PC-3 (cell line): ENCODE measurements at regions not wholly inside any gene's neighbourhood (a gene's known extent, or its start where the extent isn't known, plus 50 kb on each side); places are given as distances from the start of the nearest gene placed in this dataset.
"Not testable (repeated sequence)": the region's sequence is repeated elsewhere in the genome, so short reads cannot be mapped to it uniquely, and the experiment has no call there.

ENCODE experiments used
- ATAC-seq: fragments of 200-7000 bp; cut with Tn5 transposase; 2 replicates; pipeline ENCODE4 v1.9.1; 2020; ENCODE audit warnings: mild to moderate bottlenecking, moderate library complexity
- BruUV-seq: library from RNA; stranded (reverse); fragments of 400-500 nt; replicated peaks from 2 replicates; lab custom pipeline; 2021; lab: Mats Ljungman, UMichigan
- CTCF ChIA-PET: fragments of 300-600 bp; sonication (Branson Sonifier 250); formaldehyde crosslinking; loops from one replicate; lab custom pipeline; 2022; ENCODE audit warnings: antibody characterized with exemption; lab: Charles Lee
- POLR2A ChIA-PET: fragments of 300-600 bp; sonication (Branson Sonifier 250); formaldehyde crosslinking; loops from one replicate; lab custom pipeline; 2022; ENCODE audit warnings: antibody characterized with exemption; ENCODE audit not compliant: unreplicated experiment; lab: Charles Lee
- DNase-seq: peaks from one replicate; pipeline ENCODE4 v3.0.0-alpha.2; 2015
- H2AFZ ChIP-seq: fragments of 300-600 bp; sonication (generic); 2 replicates; pipeline ENCODE4 v1.6.0; 2016; ENCODE audit warnings: antibody characterized with exemption, low read length
- H3F3A ChIP-seq: fragments of 300-600 bp; sonication (generic); one replicate; pipeline ENCODE4 v1.6.0; 2017; ENCODE audit warnings: antibody characterized with exemption, low read length, control low read depth, mild to moderate bottlenecking; ENCODE audit not compliant: unreplicated experiment
- H3K27ac ChIP-seq: fragments of 300-600 bp; sonication (generic); 2 replicates; pipeline ENCODE4 v1.5.1; 2016; ENCODE audit warnings: mild to moderate bottlenecking, low read length
- H3K27me3 ChIP-seq: fragments of 300-600 bp; sonication (generic); 2 replicates; pipeline ENCODE4 v1.6.1; 2016; ENCODE audit warnings: low read length, mixed read lengths
- H3K36me3 ChIP-seq: fragments of 300-600 bp; sonication (generic); 2 replicates; pipeline ENCODE4 v1.6.1; 2016; ENCODE audit warnings: low read depth, mixed run types, low read length, mixed read lengths
- H3K4me1 ChIP-seq: fragments of 300-600 bp; sonication (generic); 2 replicates; pipeline ENCODE4 v1.5.1; 2016; ENCODE audit warnings: low read length; ENCODE audit not compliant: insufficient read depth
- H3K4me2 ChIP-seq: fragments of 300-600 bp; sonication (generic); 2 replicates; pipeline ENCODE4 v1.6.0; 2016; ENCODE audit warnings: low read length
- H3K4me3 ChIP-seq: fragments of 300-600 bp; sonication (generic); 2 replicates; pipeline ENCODE4 v1.5.1; 2016; ENCODE audit warnings: mild to moderate bottlenecking, low read length, mixed read lengths
- H3K79me2 ChIP-seq: fragments of 300-600 bp; sonication (generic); 2 replicates; pipeline ENCODE4 v1.6.1; 2017; ENCODE audit warnings: low read length, mixed read lengths
- H3K9ac ChIP-seq: fragments of 300-600 bp; sonication (generic); 2 replicates; pipeline ENCODE4 v1.6.0; 2016; ENCODE audit warnings: mild to moderate bottlenecking, low read length
- H3K9me2 ChIP-seq: fragments of 300-600 bp; sonication (generic); replicated peaks from 2 replicates; pipeline ENCODE4 v1.6.1; 2016; ENCODE audit warnings: mixed run types, low read length, mixed read lengths
- H3K9me3 ChIP-seq: fragments of 300-600 bp; sonication (generic); 2 replicates; pipeline ENCODE4 v1.6.1; 2016; ENCODE audit warnings: low read length, mixed read lengths
- H4K20me1 ChIP-seq: fragments of 300-600 bp; sonication (generic); 2 replicates; pipeline ENCODE4 v1.6.1; 2016; ENCODE audit warnings: low read length, mixed read lengths
- CTCF ChIP-seq: fragments of 300-600 bp; sonication (generic); conservative IDR thresholded peaks from 2 replicates; pipeline ENCODE4 v1.5.1; 2017; ENCODE audit warnings: antibody characterized with exemption, low read depth, mild to moderate bottlenecking, low read length
- EZH2 ChIP-seq: fragments of 300-600 bp; sonication (generic); IDR thresholded peaks from one replicate; pipeline ENCODE4 v1.6.1; 2017; ENCODE audit warnings: antibody characterized with exemption, mild to moderate bottlenecking, low read length; ENCODE audit not compliant: unreplicated experiment
- EZH2phosphoT487 ChIP-seq: fragments of 300-600 bp; sonication (generic); IDR thresholded peaks from 2 replicates; pipeline ENCODE4 v1.6.1; 2018; ENCODE audit warnings: mild to moderate bottlenecking, antibody characterized with exemption, low read length, borderline replicate concordance
- intact Hi-C: fragments of 100-400 bp; cut with micrococcal nuclease; formaldehyde crosslinking; loops from 2 replicates; pipeline ENCODE4 v1.9.0; 2023

- H3K27ac ChIP-seq: no peak overlapping the region
- no peaks in the 10 kb centered on the region for H3F3A ChIP-seq
- ChIA-PET CTCF (interaction anchor here (0.6 kb wide), 1 partner anchor 402 kb away, joined by 3 read pairs; no protein-coding TSS in a partner anchor), POLR2A (no interaction called here)
- no peak overlapping the region for H2AFZ ChIP-seq
- H3K4me1 ChIP-seq: no peaks in the 10 kb centered on the region
- H3K27me3 ChIP-seq: no peaks in the 10 kb centered on the region
- H4K20me1 ChIP-seq: no peaks in the 10 kb centered on the region
- H3K4me2 ChIP-seq: no peak overlapping the region
- no peak overlapping the region for H3K9ac ChIP-seq
- TF ChIP-seq EZH2phosphoT487 (no peak), CTCF (no peak), EZH2 (no peak)
- BruUV-seq: no TSS peak
- H3K9me3 ChIP-seq: no peaks in the 10 kb centered on the region
- H3K9me2 ChIP-seq: no peaks in the 10 kb centered on the region
- H3K79me2 ChIP-seq: no peaks in the 10 kb centered on the region
- intact Hi-C loops: no loop called here
- H3K36me3 ChIP-seq: no peaks in the 10 kb centered on the region
- H3K4me3 ChIP-seq: no peak overlapping the region
- ATAC-seq: no peak
- no peak for DNase-seq
Observed at GRCh38 chr14:97143456-97143855, 346.3 kb downstream of the VRK1 start.

GRCh38 chr14:97148021-97148420 is 350.8 kb downstream of the VRK1 start:
- H3K27me3 ChIP-seq, H3K4me1 ChIP-seq, H3K27ac ChIP-seq, DNase-seq, H4K20me1 ChIP-seq, H3K9me2 ChIP-seq, H3K4me2 ChIP-seq, H3F3A ChIP-seq, BruUV-seq, H3K4me3 ChIP-seq, H3K9me3 ChIP-seq, CTCF ChIA-PET, ATAC-seq, H3K9ac ChIP-seq, H3K36me3 ChIP-seq, H2AFZ ChIP-seq, H3K79me2 ChIP-seq, intact Hi-C loops: not testable (repeated sequence)
- POLR2A ChIA-PET: interaction anchor here (0.6 kb wide), 1 partner anchor 11 kb away, joined by 4 read pairs; no protein-coding TSS in a partner anchor

- H3K9me2 ChIP-seq: no peaks in the 10 kb centered on the region
- no peak for TF ChIP-seq EZH2
- no peak for TF ChIP-seq CTCF
- TF ChIP-seq EZH2phosphoT487: no peak
- H2AFZ ChIP-seq: 0 out of 2 replicates have a peak overlapping the region, but pooled peaks have one; percentile 15
- no peaks in the 10 kb centered on the region for H4K20me1 ChIP-seq
- no peaks in the 10 kb centered on the region for H3K27me3 ChIP-seq
- ATAC-seq (no peak), DNase-seq (no peak)
- ChIA-PET CTCF (no interaction called here), POLR2A (no interaction called here)
- H3K27ac ChIP-seq: no peak overlapping the region
- no peaks in the 10 kb centered on the region for H3K79me2 ChIP-seq
- no peak overlapping the region for H3K9ac ChIP-seq
- no peaks in the 10 kb centered on the region for H3K9me3 ChIP-seq
- H3K36me3 ChIP-seq: no peaks in the 10 kb centered on the region
- H3K4me1 ChIP-seq: peaks cover 7% of the 10 kb centered on the region
- H3F3A ChIP-seq: no peaks in the 10 kb centered on the region
- H3K4me3 ChIP-seq: no peak overlapping the region
- BruUV-seq: no TSS peak
- intact Hi-C loops: no loop called here
- no peak overlapping the region for H3K4me2 ChIP-seq
Observed at GRCh38 chr14:97149775-97150174, 352.6 kb downstream of the VRK1 start.
